ENCODE measurements at regions not wholly inside any gene's neighbourhood (a gene's known extent, or its start where the extent isn't known, plus 50 kb on each side); places are given as distances from the start of the nearest gene placed in this dataset.

GRCh38 chr6:144702781-144703180 is 417.6 kb downstream of the UTRN start:
- H3K9me3 Mint-ChIP-seq, result no peaks in the 10 kb centered on the region
- H3K4me1 Mint-ChIP-seq, result no peaks in the 10 kb centered on the region
- no peak overlapping the region for H3K27ac Mint-ChIP-seq
- H3K4me3 Mint-ChIP-seq, result no peak overlapping the region
- no peak for DNase-seq
- H3K36me3 Mint-ChIP-seq (ENCODE audit: low read depth), result peaks cover 15% of the 10 kb centered on the region
- POLR2A ChIA-PET, result no interaction called here
- no peaks in the 10 kb centered on the region for H3K27me3 Mint-ChIP-seq
- CTCF ChIA-PET, result no interaction called here

DNA sequence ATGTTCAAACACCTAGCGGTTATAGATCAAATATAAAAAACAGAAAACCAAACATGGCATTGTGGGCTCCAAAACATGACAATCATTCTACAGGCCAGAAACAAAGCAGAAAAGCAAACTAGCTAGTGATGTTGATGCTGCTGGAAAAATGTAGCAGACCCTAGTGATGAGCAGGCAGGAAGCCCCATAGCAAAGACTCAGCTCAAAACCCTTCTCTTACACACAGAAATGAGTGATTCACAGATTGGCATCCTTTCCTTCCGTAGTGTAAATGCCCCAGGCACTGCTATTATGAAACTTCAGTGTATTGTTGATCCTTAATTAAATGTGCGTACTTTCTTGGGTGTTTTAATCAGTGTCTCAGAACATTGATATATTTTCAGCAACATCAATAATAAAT is 425.1 kb downstream of the UTRN start:
- POLR2A ChIA-PET, result no interaction called here

GRCh38 chr6:144711661-144712060 is 426.5 kb downstream of the UTRN start:
- H3K4me3 Mint-ChIP-seq, result no peak overlapping the region
- ChIA-PET CTCF (no interaction called here), POLR2A (no interaction called here)
- H3K9me3 Mint-ChIP-seq, result no peaks in the 10 kb centered on the region
- no peak for DNase-seq
- no peak overlapping the region for H3K27ac Mint-ChIP-seq
- H3K36me3 Mint-ChIP-seq (ENCODE audit: low read depth), result peaks cover 4% of the 10 kb centered on the region
- no peaks in the 10 kb centered on the region for H3K27me3 Mint-ChIP-seq
- H3K4me1 Mint-ChIP-seq, result peaks cover 3% of the 10 kb centered on the region

More for the DNA sequence above, 425.1 kb downstream of the UTRN start:
- H3K27ac Mint-ChIP-seq, result no peak overlapping the region
- no peaks in the 10 kb centered on the region for H3K9me3 Mint-ChIP-seq
- CTCF ChIA-PET, result no interaction called here
- no peaks in the 10 kb centered on the region for H3K27me3 Mint-ChIP-seq
- H3K36me3 Mint-ChIP-seq (ENCODE audit: low read depth), result peaks cover 6% of the 10 kb centered on the region
- peaks cover 3% of the 10 kb centered on the region for H3K4me1 Mint-ChIP-seq
- no peak for DNase-seq
- H3K4me3 Mint-ChIP-seq, result no peak overlapping the region

- CTCF ChIA-PET, result no interaction called here
- Mint-ChIP-seq H3K9me3 (no peaks in the 10 kb centered on the region), H3K4me1 (peaks cover 3% of the 10 kb centered on the region), H3K4me3 (no peak overlapping the region), H3K27ac (no peak overlapping the region), H3K27me3 (no peaks in the 10 kb centered on the region), H3K36me3 (ENCODE audit: low read depth) (peaks cover 7% of the 10 kb centered on the region)
- DNase-seq, result no peak
- POLR2A ChIA-PET, result no interaction called here
Measured at GRCh38 chr6:144712541-144712940, 427.4 kb downstream of the UTRN start.

DNA sequence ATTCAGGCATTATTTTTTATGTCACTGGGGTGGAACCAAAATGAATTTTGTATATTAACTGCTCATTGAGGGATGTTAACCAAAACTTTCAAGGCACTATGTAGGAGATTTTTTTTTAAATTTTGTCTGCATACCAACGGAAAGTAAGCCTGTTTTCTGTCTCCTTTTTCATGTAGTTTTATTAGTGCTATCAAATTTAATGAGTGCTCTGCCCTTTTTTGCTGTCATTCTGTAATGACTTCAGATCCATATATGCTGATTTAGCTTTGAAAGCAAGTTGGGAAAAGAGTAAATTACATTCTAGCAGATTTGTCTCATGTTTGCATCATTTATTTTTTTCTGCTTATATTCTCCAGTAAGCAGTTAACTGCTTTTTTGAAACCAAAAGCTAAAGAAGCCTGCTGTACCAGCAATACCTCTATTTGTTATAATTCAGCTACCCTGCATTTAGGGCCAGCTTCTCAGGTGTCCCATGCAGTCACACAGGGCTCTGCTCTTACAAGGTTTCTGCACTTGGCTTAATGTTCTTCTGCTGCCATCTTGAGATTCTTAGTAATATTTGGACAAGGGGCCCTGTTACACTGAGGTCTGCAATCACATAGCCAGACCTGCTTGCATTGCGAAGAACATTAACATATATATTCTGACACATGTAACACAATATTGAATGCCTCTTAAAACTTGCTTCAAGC is 429.0 kb downstream of the UTRN start:
- H3K4me3 Mint-ChIP-seq, result no peak overlapping the region
- ChIA-PET POLR2A (no interaction called here), CTCF (no interaction called here)
- peaks cover 9% of the 10 kb centered on the region for H3K36me3 Mint-ChIP-seq (ENCODE audit: low read depth)
- no peak overlapping the region for H3K27ac Mint-ChIP-seq
- no peak for DNase-seq
- H3K4me1 Mint-ChIP-seq, result peaks cover 5% of the 10 kb centered on the region
- H3K27me3 Mint-ChIP-seq, result no peaks in the 10 kb centered on the region
- H3K9me3 Mint-ChIP-seq, result no peaks in the 10 kb centered on the region

GRCh38 chr6:144715344-144715743 is 430.2 kb downstream of the UTRN start:
- Mint-ChIP-seq H3K27me3 (no peaks in the 10 kb centered on the region), H3K27ac (no peak overlapping the region), H3K9me3 (no peaks in the 10 kb centered on the region), H3K4me1 (peaks cover 8% of the 10 kb centered on the region), H3K36me3 (ENCODE audit: low read depth) (peaks cover 9% of the 10 kb centered on the region), H3K4me3 (no peak overlapping the region)
- ChIA-PET CTCF (no interaction called here), POLR2A (no interaction called here)
- DNase-seq, result no peak

- Mint-ChIP-seq H3K9me3 (no peaks in the 10 kb centered on the region), H3K4me1 (peaks cover 10% of the 10 kb centered on the region), H3K27ac (no peak overlapping the region), H3K4me3 (no peak overlapping the region), H3K27me3 (no peaks in the 10 kb centered on the region), H3K36me3 (ENCODE audit: low read depth) (peaks cover 18% of the 10 kb centered on the region)
- ChIA-PET POLR2A (no interaction called here), CTCF (no interaction called here)
- DNase-seq, result no peak
Measured at GRCh38 chr6:144718431-144718830, 433.3 kb downstream of the UTRN start.

DNA sequence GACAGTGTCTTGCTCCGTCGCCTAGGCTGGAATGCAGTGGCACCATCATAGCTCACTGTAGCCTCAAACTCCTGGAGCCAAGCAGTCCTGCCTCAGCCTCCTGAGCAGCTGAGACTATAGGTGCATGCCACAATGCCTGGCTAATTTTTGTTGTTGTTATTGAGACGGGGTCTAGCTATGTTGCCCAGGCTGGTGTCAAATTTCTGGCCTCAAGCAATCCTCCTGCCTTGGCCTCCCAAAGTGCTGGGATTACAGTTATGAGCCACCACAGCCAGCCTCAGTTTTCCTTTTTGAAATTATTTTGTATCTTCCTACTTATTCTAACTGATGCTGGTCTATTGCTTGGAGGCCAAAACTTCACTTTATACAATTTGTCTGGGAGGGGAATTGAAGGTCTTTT is 436.1 kb downstream of the UTRN start:
- Mint-ChIP-seq H3K27ac (no peak overlapping the region), H3K4me3 (no peak overlapping the region), H3K9me3 (no peaks in the 10 kb centered on the region), H3K27me3 (no peaks in the 10 kb centered on the region), H3K36me3 (ENCODE audit: low read depth) (peaks cover 27% of the 10 kb centered on the region), H3K4me1 (peaks cover 7% of the 10 kb centered on the region)
- POLR2A ChIA-PET, result no interaction called here
- CTCF ChIA-PET, result no interaction called here
- DNase-seq, result no peak

DNA sequence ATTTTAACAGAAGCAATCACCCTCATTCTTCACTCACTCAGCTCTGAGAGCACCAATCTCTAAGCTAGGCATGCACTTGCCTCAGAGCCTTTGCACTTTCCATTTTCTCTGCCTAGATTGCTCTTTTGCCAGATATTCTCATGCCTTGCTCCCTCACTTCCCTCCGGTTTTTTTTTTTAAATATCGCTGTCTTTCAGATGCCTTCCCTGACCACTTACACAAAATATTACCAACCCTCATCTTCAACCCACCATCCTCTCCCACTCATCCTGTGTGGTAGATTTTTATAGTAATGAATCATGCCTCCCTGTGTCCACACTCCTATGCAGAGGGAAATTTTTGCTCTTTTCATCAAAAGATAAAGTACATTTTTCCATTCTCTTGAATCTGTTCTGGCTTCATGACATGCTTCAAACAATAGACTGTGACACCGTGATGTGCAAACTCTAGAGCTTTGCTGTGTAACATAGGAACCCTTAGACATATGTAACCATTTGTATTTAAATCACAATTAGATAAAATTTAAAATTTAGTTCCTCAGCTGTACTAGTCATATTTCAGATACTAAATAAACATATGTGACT is 437.1 kb downstream of the UTRN start:
- H3K4me1 Mint-ChIP-seq, result peaks cover 7% of the 10 kb centered on the region
- H3K36me3 Mint-ChIP-seq (ENCODE audit: low read depth), result peaks cover 33% of the 10 kb centered on the region
- H3K4me3 Mint-ChIP-seq, result no peak overlapping the region
- DNase-seq, result no peak
- CTCF ChIA-PET, result no interaction called here
- POLR2A ChIA-PET, result no interaction called here
- H3K27me3 Mint-ChIP-seq, result no peaks in the 10 kb centered on the region
- H3K9me3 Mint-ChIP-seq, result no peaks in the 10 kb centered on the region
- H3K27ac Mint-ChIP-seq, result no peak overlapping the region

GRCh38 chr6:144722925-144723324 is 437.8 kb downstream of the UTRN start:
- H3K27ac Mint-ChIP-seq, result no peak overlapping the region
- peaks cover 34% of the 10 kb centered on the region for H3K36me3 Mint-ChIP-seq (ENCODE audit: low read depth)
- ChIA-PET POLR2A (no interaction called here), CTCF (no interaction called here)
- H3K4me3 Mint-ChIP-seq, result no peak overlapping the region
- no peaks in the 10 kb centered on the region for H3K9me3 Mint-ChIP-seq
- DNase-seq, result no peak
- peaks cover 7% of the 10 kb centered on the region for H3K4me1 Mint-ChIP-seq
- H3K27me3 Mint-ChIP-seq, result no peaks in the 10 kb centered on the region

DNA sequence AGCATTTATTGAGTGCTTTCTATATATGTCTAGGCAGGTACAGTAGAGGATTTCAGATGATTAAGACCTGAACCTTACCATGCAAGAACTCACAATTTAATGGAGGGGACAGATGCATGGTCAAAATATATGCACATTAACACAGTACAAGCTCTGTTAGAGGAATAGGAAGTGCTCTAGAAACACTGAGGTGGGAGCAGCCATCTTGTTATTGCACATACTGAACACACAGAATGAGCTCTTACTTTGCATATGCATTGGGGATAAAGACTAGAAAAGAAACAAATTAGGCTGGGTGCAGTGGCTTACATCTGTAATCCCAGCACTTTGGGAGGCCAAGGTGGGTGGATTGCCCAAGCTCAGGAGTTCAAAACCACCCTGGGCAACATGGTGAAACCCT is 438.3 kb downstream of the UTRN start:
- Mint-ChIP-seq H3K4me3 (no peak overlapping the region), H3K27me3 (no peaks in the 10 kb centered on the region), H3K9me3 (no peaks in the 10 kb centered on the region), H3K36me3 (ENCODE audit: low read depth) (peaks cover 34% of the 10 kb centered on the region), H3K4me1 (peaks cover 7% of the 10 kb centered on the region), H3K27ac (no peak overlapping the region)
- DNase-seq, result no peak
- ChIA-PET CTCF (no interaction called here), POLR2A (no interaction called here)

- ChIA-PET CTCF (no interaction called here), POLR2A (no interaction called here)
- H3K9me3 Mint-ChIP-seq, result no peaks in the 10 kb centered on the region
- H3K4me1 Mint-ChIP-seq, result peaks cover 10% of the 10 kb centered on the region
- DNase-seq, result no peak
- H3K27me3 Mint-ChIP-seq, result no peaks in the 10 kb centered on the region
- H3K4me3 Mint-ChIP-seq, result no peak overlapping the region
- H3K36me3 Mint-ChIP-seq (ENCODE audit: low read depth), result peaks cover 30% of the 10 kb centered on the region
- no peak overlapping the region for H3K27ac Mint-ChIP-seq
Measured at GRCh38 chr6:144724818-144725217, 439.7 kb downstream of the UTRN start.

DNA sequence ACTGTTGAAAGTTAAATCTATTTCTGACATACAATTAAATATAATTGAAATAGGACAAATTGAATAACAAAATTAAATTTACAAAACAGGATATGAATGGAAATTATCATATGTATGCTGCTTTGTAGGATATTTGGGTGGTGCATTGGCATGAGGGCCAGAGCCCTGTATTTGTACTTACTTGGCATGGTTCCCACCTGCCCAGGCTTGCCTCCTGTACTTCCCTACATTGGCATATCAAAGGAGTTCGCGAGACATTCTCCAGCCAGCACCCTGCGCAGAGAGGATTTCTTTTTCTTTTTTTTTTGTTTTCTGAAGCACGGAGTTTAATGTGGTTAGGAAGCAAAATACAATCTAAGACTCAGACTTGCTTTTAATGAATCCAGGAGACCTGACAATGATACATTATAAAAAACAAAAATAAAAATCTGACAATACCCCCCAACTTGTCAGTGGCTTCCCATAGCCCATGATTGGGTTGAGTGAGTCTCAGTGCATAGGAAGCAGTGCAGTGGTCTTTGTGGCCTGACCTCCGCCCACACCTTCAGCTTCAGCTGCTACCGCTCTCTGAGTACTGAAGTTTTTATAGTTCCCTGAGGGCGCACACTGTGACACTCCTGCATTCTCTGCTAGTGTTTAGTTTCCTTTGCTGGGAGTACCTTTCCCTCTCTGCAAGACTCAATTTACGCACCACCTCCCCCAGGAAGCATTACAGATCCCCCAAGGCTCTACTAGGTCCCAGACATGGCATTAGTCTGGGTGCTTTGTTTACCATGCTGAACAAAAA is 440.8 kb downstream of the UTRN start:
- H3K27ac Mint-ChIP-seq, result no peak overlapping the region
- H3K36me3 Mint-ChIP-seq (ENCODE audit: low read depth), result peaks cover 34% of the 10 kb centered on the region
- H3K4me1 Mint-ChIP-seq, result peaks cover 13% of the 10 kb centered on the region
- no peak overlapping the region for H3K4me3 Mint-ChIP-seq
- no peak for DNase-seq
- H3K27me3 Mint-ChIP-seq, result no peaks in the 10 kb centered on the region
- POLR2A ChIA-PET, result no interaction called here
- CTCF ChIA-PET, result no interaction called here
- no peaks in the 10 kb centered on the region for H3K9me3 Mint-ChIP-seq

GRCh38 chr6:144728804-144729203 is 443.7 kb downstream of the UTRN start:
- Mint-ChIP-seq H3K27me3 (no peaks in the 10 kb centered on the region), H3K27ac (no peak overlapping the region), H3K36me3 (ENCODE audit: low read depth) (peaks cover 44% of the 10 kb centered on the region), H3K4me3 (no peak overlapping the region), H3K4me1 (peaks cover 12% of the 10 kb centered on the region), H3K9me3 (no peaks in the 10 kb centered on the region)
- CTCF ChIA-PET, result interaction anchor here (1.2 kb wide), 1 partner anchor 55 kb away, joined by 3 read pairs; no protein-coding TSS in a partner anchor
- POLR2A ChIA-PET, result no interaction called here
- no peak for DNase-seq

All from activated CD4-positive, alpha-beta memory T cell treated with anti-CD3 and anti-CD28 coated beads, Interleukin-2, amount 10 ng/mL, durations not matched to agents 7 days and 5 days (primary cell).